Stimulated activated naive CD8-positive, alpha-beta T cell treated with anti-CD3 and anti-CD28 coated beads, Interleukin-15, amount 100 ng/mL, for 72 hours (primary cell): ENCODE measurements at regions not wholly inside any gene's neighbourhood (a gene's known extent, or its start where the extent isn't known, plus 50 kb on each side); places are given as distances from the start of the nearest gene placed in this dataset.

Experiments
- ATAC-seq: fragments of 150-1000 bp; cut with Tn5 transposase; 2 replicates; pipeline ENCODE4 v1.10.0; 2021; ENCODE audit warnings: mild to moderate bottlenecking, moderate library complexity
- DNase-seq, 2 donors: peaks; one replicate each; pipeline ENCODE4 v3.0.0; 2021 to 2022
- H3K27ac Mint-ChIP-seq, 2 donors: one replicate each; pipeline ENCODE4 v1.8.0; 2022; ENCODE audit warnings: mild to moderate bottlenecking in 2 of 2, mixed read lengths in 2 of 2, moderate library complexity in 2 of 2
- H3K27me3 Mint-ChIP-seq: one replicate; pipeline ENCODE4 v1.8.0; 2022; ENCODE audit warnings: mixed read lengths
- H3K4me1 Mint-ChIP-seq: one replicate; pipeline ENCODE4 v1.8.0; 2022; ENCODE audit warnings: mild to moderate bottlenecking, mixed read lengths
- H3K4me3 Mint-ChIP-seq, 2 donors: one replicate each; pipeline ENCODE4 v1.8.0; 2022; ENCODE audit warnings: mild to moderate bottlenecking in 2 of 2, mixed read lengths in 2 of 2, moderate library complexity in 1 of 2
- H3K9me3 Mint-ChIP-seq, 2 donors: one replicate each; pipeline ENCODE4 v1.8.0; 2022; ENCODE audit warnings: mixed read lengths in 2 of 2

- H3K27me3 Mint-ChIP-seq, result no peaks in the 10 kb centered on the region
- H3K9me3 Mint-ChIP-seq, result no peaks in the 10 kb centered on the region
- no peak overlapping the region for H3K4me3 Mint-ChIP-seq
- no peak overlapping the region for H3K27ac Mint-ChIP-seq
- DNase-seq (no peak), ATAC-seq (no peak)
- no peaks in the 10 kb centered on the region for H3K4me1 Mint-ChIP-seq
Observed at GRCh38 chr15:93449798-93450197, 360.8 kb upstream of the RGMA start.

- peaks cover 37% of the 10 kb centered on the region for H3K27me3 Mint-ChIP-seq
- ATAC-seq, result no peak
Observed at GRCh38 chr15:93438310-93438709, 349.3 kb upstream of the RGMA start.

GRCh38 chr15:93432474-93432873 lies 343.5 kb upstream of the RGMA start:
- H3K4me1 Mint-ChIP-seq, result no peaks in the 10 kb centered on the region
- no peak overlapping the region for H3K4me3 Mint-ChIP-seq
- H3K27me3 Mint-ChIP-seq, result peaks cover 1% of the 10 kb centered on the region
- no peak for ATAC-seq
- no peak for DNase-seq
- no peaks in the 10 kb centered on the region for H3K9me3 Mint-ChIP-seq
- no peak overlapping the region for H3K27ac Mint-ChIP-seq

More at GRCh38 chr15:93438310-93438709, 349.3 kb upstream of the RGMA start:
- H3K9me3 Mint-ChIP-seq, result no peaks in the 10 kb centered on the region
- H3K4me3 Mint-ChIP-seq, result no peak overlapping the region
- H3K27ac Mint-ChIP-seq, result no peak overlapping the region
- H3K4me1 Mint-ChIP-seq, result no peaks in the 10 kb centered on the region
- DNase-seq, result no peak

GRCh38 chr15:93428807-93429351 lies 339.9 kb upstream of the RGMA start:
- no peaks in the 10 kb centered on the region for H3K27me3 Mint-ChIP-seq
- DNase-seq (no peak), ATAC-seq (no peak)
- H3K4me3 Mint-ChIP-seq, result no peak overlapping the region
- no peaks in the 10 kb centered on the region for H3K4me1 Mint-ChIP-seq
- H3K9me3 Mint-ChIP-seq, result no peaks in the 10 kb centered on the region
- no peak overlapping the region for H3K27ac Mint-ChIP-seq

- no peak for DNase-seq
- ATAC-seq, result no peak
- Mint-ChIP-seq H3K4me1 (no peaks in the 10 kb centered on the region), H3K27me3 (no peaks in the 10 kb centered on the region), H3K4me3 (no peak overlapping the region), H3K27ac (no peak overlapping the region), H3K9me3 (no peaks in the 10 kb centered on the region)
Observed at GRCh38 chr15:93428150-93428549, 339.1 kb upstream of the RGMA start.

GRCh38 chr15:93424131-93424530 lies 335.1 kb upstream of the RGMA start:
- H3K9me3 Mint-ChIP-seq, result no peaks in the 10 kb centered on the region
- no peak for ATAC-seq
- H3K4me3 Mint-ChIP-seq, result no peak overlapping the region
- H3K27me3 Mint-ChIP-seq, result no peaks in the 10 kb centered on the region
- no peaks in the 10 kb centered on the region for H3K4me1 Mint-ChIP-seq
- DNase-seq, result no peak
- no peak overlapping the region for H3K27ac Mint-ChIP-seq

GRCh38 chr15:93422476-93422875 lies 333.5 kb upstream of the RGMA start:
- Mint-ChIP-seq H3K4me3 (no peak overlapping the region), H3K9me3 (no peaks in the 10 kb centered on the region), H3K27me3 (no peaks in the 10 kb centered on the region), H3K4me1 (no peaks in the 10 kb centered on the region), H3K27ac (no peak overlapping the region)
- no peak for ATAC-seq
- no peak for DNase-seq

GRCh38 chr15:93420477-93420876 lies 331.5 kb upstream of the RGMA start:
- H3K4me3 Mint-ChIP-seq, result no peak overlapping the region
- DNase-seq (no peak), ATAC-seq (no peak)
- H3K9me3 Mint-ChIP-seq, result no peaks in the 10 kb centered on the region
- peaks cover 2% of the 10 kb centered on the region for H3K27me3 Mint-ChIP-seq
- H3K27ac Mint-ChIP-seq, result no peak overlapping the region
- no peaks in the 10 kb centered on the region for H3K4me1 Mint-ChIP-seq

GRCh38 chr15:93420050-93420452 lies 331.0 kb upstream of the RGMA start:
- DNase-seq (no peak), ATAC-seq (no peak)
- H3K4me3 Mint-ChIP-seq, result no peak overlapping the region
- H3K27me3 Mint-ChIP-seq, result peaks cover 6% of the 10 kb centered on the region
- H3K27ac Mint-ChIP-seq, result no peak overlapping the region
- no peaks in the 10 kb centered on the region for H3K4me1 Mint-ChIP-seq
- H3K9me3 Mint-ChIP-seq, result no peaks in the 10 kb centered on the region

- Mint-ChIP-seq H3K27ac (no peak overlapping the region), H3K27me3 (peaks cover 8% of the 10 kb centered on the region), H3K9me3 (no peaks in the 10 kb centered on the region), H3K4me3 (no peak overlapping the region), H3K4me1 (no peaks in the 10 kb centered on the region)
- DNase-seq (no peak), ATAC-seq (no peak)
Observed at GRCh38 chr15:93418566-93418965, 329.6 kb upstream of the RGMA start.

- no peak for DNase-seq
- Mint-ChIP-seq H3K27me3 (peaks cover 8% of the 10 kb centered on the region), H3K4me3 (no peak overlapping the region), H3K27ac (no peak overlapping the region), H3K9me3 (no peaks in the 10 kb centered on the region), H3K4me1 (no peaks in the 10 kb centered on the region)
- no peak for ATAC-seq
Observed at GRCh38 chr15:93417631-93418030, 328.6 kb upstream of the RGMA start.

GRCh38 chr15:93417156-93417555 lies 328.1 kb upstream of the RGMA start:
- no peak for ATAC-seq
- H3K27me3 Mint-ChIP-seq, result peaks cover 8% of the 10 kb centered on the region
- H3K4me3 Mint-ChIP-seq, result no peak overlapping the region
- peaks cover 0 to 2% of the 10 kb centered on the region in 2 donors for H3K9me3 Mint-ChIP-seq
- no peak for DNase-seq
- no peaks in the 10 kb centered on the region for H3K4me1 Mint-ChIP-seq
- no peak overlapping the region for H3K27ac Mint-ChIP-seq

- no peaks in the 10 kb centered on the region for H3K4me1 Mint-ChIP-seq
- DNase-seq (no peak), ATAC-seq (no peak)
- H3K4me3 Mint-ChIP-seq, result no peak overlapping the region
- H3K27me3 Mint-ChIP-seq, result peaks cover 8% of the 10 kb centered on the region
- H3K27ac Mint-ChIP-seq, result no peak overlapping the region
- H3K9me3 Mint-ChIP-seq, result peaks cover 8 to 10% of the 10 kb centered on the region in 2 donors
Observed at GRCh38 chr15:93415576-93415975, 326.6 kb upstream of the RGMA start.

- Mint-ChIP-seq H3K9me3 (peaks cover 8 to 10% of the 10 kb centered on the region in 2 donors), H3K27ac (no peak overlapping the region), H3K4me1 (no peaks in the 10 kb centered on the region), H3K4me3 (no peak overlapping the region), H3K27me3 (peaks cover 8% of the 10 kb centered on the region)
- DNase-seq, result no peak
- ATAC-seq, result no peak
Observed at GRCh38 chr15:93414576-93415231, 325.7 kb upstream of the RGMA start.

- Mint-ChIP-seq H3K4me1 (no peaks in the 10 kb centered on the region), H3K9me3 (peaks cover 8 to 10% of the 10 kb centered on the region in 2 donors), H3K27ac (no peak overlapping the region), H3K4me3 (no peak overlapping the region), H3K27me3 (peaks cover 8% of the 10 kb centered on the region)
- DNase-seq (no peak), ATAC-seq (no peak)
Observed at GRCh38 chr15:93413745-93414144, 324.7 kb upstream of the RGMA start.

- H3K4me3 Mint-ChIP-seq, result no peak overlapping the region
- ATAC-seq (no peak), DNase-seq (no peak)
- H3K27ac Mint-ChIP-seq, result no peak overlapping the region
- H3K27me3 Mint-ChIP-seq, result no peaks in the 10 kb centered on the region
- peaks cover 10 to 14% of the 10 kb centered on the region in 2 donors for H3K9me3 Mint-ChIP-seq
- H3K4me1 Mint-ChIP-seq, result no peaks in the 10 kb centered on the region
Observed at GRCh38 chr15:93399121-93399520, 310.1 kb upstream of the RGMA start.

GRCh38 chr15:93389211-93389610 lies 300.2 kb upstream of the RGMA start:
- ATAC-seq, result no peak
- H3K4me1 Mint-ChIP-seq, result no peaks in the 10 kb centered on the region
- no peak overlapping the region for H3K27ac Mint-ChIP-seq
- H3K27me3 Mint-ChIP-seq, result no peaks in the 10 kb centered on the region
- DNase-seq, result no peak
- H3K9me3 Mint-ChIP-seq, result peaks cover 0 to 7% of the 10 kb centered on the region in 2 donors
- no peak overlapping the region for H3K4me3 Mint-ChIP-seq
